Prostate gland (tissue), 2 donors: ENCODE measurements at regions not wholly inside any gene's neighbourhood (a gene's known extent, or its start where the extent isn't known, plus 50 kb on each side); places are given as distances from the start of the nearest gene placed in this dataset.

Experiments
- CTCF ChIP-seq, 4 experiments: fragments of 200-600 bp in 2 of 4; fragments of 450-650 bp in 2 of 4; sonication (generic) in 2 of 4; IDR thresholded peaks; 1 replicate in 3 of 4; 2 replicates in 1 of 4; pipeline ENCODE4 v1.5.1; 2016 to 2019; ENCODE audit warnings: antibody characterized with exemption in 4 of 4, mild to moderate bottlenecking in 2 of 4, moderate library complexity in 2 of 4
- POLR2AphosphoS5 ChIP-seq: sonication (generic); formaldehyde crosslinking; IDR thresholded peaks from one replicate; pipeline ENCODE4 v1.6.1; 2017; ENCODE audit warnings: antibody characterized with exemption

DNA sequence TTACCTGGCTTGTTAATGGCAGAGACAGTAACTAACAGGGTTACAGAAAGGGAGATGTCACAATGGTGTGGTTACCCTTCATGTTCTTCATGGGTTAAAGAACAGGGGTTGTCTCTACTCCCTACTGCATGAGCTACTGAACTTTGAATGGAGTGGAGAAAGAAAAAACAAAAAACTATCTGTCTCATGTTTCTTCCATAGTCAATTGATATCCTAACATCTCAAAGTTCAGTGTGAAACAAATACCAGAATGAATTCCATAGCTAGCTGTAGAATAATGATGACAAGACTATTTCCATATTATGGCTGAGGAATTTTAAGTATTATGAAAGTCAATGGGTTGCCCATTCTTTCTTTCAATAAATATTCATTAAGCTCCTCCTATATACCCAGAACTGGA is 161.3 kb upstream of the LPP start:
- no peak for TF ChIP-seq CTCF (IDR thresholded peaks at IDR 0.05)
- TF ChIP-seq POLR2AphosphoS5, result no peak
